Tibial nerve (tissue), 4 donors: ENCODE measurements at regions not wholly inside any gene's neighbourhood (a gene's known extent, or its start where the extent isn't known, plus 50 kb on each side); places are given as distances from the start of the nearest gene placed in this dataset.
"Not testable (repeated sequence)": the region's sequence is repeated elsewhere in the genome, so short reads cannot be mapped to it uniquely, and the experiment has no call there.

ENCODE experiments used
- DNase-seq, 2 donors: peaks; one replicate each; pipeline ENCODE4 v3.0.0-alpha.2; 2019; ENCODE audit warnings: low spot score in 2 of 2
- H3K27ac ChIP-seq, 4 donors: fragments of 200-600 bp; sonication (generic) in 3 of 4; one replicate each; pipeline ENCODE4 v1.5.1; 2017 to 2019; ENCODE audit warnings: mild to moderate bottlenecking in 1 of 4
- H3K27me3 ChIP-seq, 2 donors: fragments of 200-600 bp; sonication (generic) in 1 of 2; one replicate each; pipeline versions ENCODE4 v1.5.1 to v1.6.0; 2017 to 2019
- H3K36me3 ChIP-seq, 3 donors: fragments of 200-600 bp; sonication (generic); one replicate each; pipeline ENCODE4 v1.5.1; 2018 to 2019
- H3K4me1 ChIP-seq, 4 donors: fragments of 200-600 bp; sonication (generic) in 3 of 4; one replicate each; pipeline ENCODE4 v1.5.1; 2017 to 2019
- H3K4me3 ChIP-seq, 4 donors: fragments of 200-600 bp; sonication (generic) in 3 of 4; one replicate each; pipeline ENCODE4 v1.5.1; 2017 to 2019; ENCODE audit warnings: mild to moderate bottlenecking in 1 of 4, moderate library complexity in 1 of 4
- H3K9me3 ChIP-seq, 4 donors: fragments of 200-600 bp; sonication (generic) in 3 of 4; one replicate each; pipeline ENCODE4 v1.5.1; 2017 to 2019
- CTCF ChIP-seq, 5 experiments: fragments of 200-600 bp in 3 of 5; fragments of 450-650 bp in 2 of 5; sonication (generic) in 3 of 5; IDR thresholded peaks; one replicate each; pipeline ENCODE4 v1.5.1; 2016 to 2019; ENCODE audit warnings: antibody characterized with exemption in 5 of 5, mild to moderate bottlenecking in 3 of 5, moderate library complexity in 2 of 5
- EP300 ChIP-seq, 2 donors: sonication (generic); formaldehyde crosslinking; IDR thresholded peaks; one replicate each; pipeline ENCODE4 v1.6.1; 2017; ENCODE audit warnings: antibody characterized with exemption in 2 of 2, mild to moderate bottlenecking in 1 of 2
- POLR2A ChIP-seq, 2 donors: fragments of 450-650 bp; IDR thresholded peaks; one replicate each; pipeline ENCODE4 v1.6.1; 2017; ENCODE audit warnings: antibody characterized with exemption in 2 of 2, mild to moderate bottlenecking in 2 of 2, moderate library complexity in 2 of 2
- whole genome bisulfite sequencing, 2 donors: methylation state at CpG; one replicate each; pipeline ENCODE4 v1.1.5; 2018; 5-methylcytosine and 5-hydroxymethylcytosine counted together

- H3K27me3 ChIP-seq = no peaks in the 10 kb centered on the region
- no peak overlapping the region for H3K4me3 ChIP-seq
- TF ChIP-seq CTCF (IDR thresholded peaks at IDR 0.05) = no peak
- TF ChIP-seq POLR2A (IDR thresholded peaks at IDR 0.05) = no peak
- no peak for TF ChIP-seq EP300 (IDR thresholded peaks at IDR 0.05)
- H3K36me3 ChIP-seq = no peaks in the 10 kb centered on the region
- WGBS, 2 donors = 50 to 58% methylated on average over 1 of the region's 1 CpG
- H3K9me3 ChIP-seq = no peaks in the 10 kb centered on the region
- no peaks in the 10 kb centered on the region for H3K4me1 ChIP-seq
- no peak for DNase-seq
- H3K27ac ChIP-seq = no peak overlapping the region
These were observed 484.2 kb upstream of the SOX9 start for GRCh38 chr17:71636644-71637043.

GRCh38 chr17:71638668-71639067 lies 482.2 kb upstream of the SOX9 start:
- Histone ChIP-seq H3K27me3 (no peaks in the 10 kb centered on the region), H3K4me3 (no peak overlapping the region), H3K4me1 (no peaks in the 10 kb centered on the region), H3K9me3 (peaks cover 0 to 2% (median 0%) of the 10 kb centered on the region in 4 donors), H3K27ac (no peak overlapping the region), H3K36me3 (no peaks in the 10 kb centered on the region)
- 87 to 89% methylated on average over 4 of the region's 4 CpGs for WGBS, 2 donors
- TF ChIP-seq EP300 (IDR thresholded peaks at IDR 0.05) (no peak), CTCF (IDR thresholded peaks at IDR 0.05) (no peak), POLR2A (IDR thresholded peaks at IDR 0.05) (no peak)
- no peak for DNase-seq

GRCh38 chr17:71639865-71640264 lies 481.0 kb upstream of the SOX9 start:
- H3K27me3 ChIP-seq = no peaks in the 10 kb centered on the region
- H3K4me1 ChIP-seq = no peaks in the 10 kb centered on the region
- no peak overlapping the region for H3K27ac ChIP-seq
- no peak overlapping the region for H3K4me3 ChIP-seq
- peaks cover 0 to 10% (median 0%) of the 10 kb centered on the region in 4 donors for H3K9me3 ChIP-seq
- DNase-seq = no peak
- TF ChIP-seq CTCF (IDR thresholded peaks at IDR 0.05) = no peak
- H3K36me3 ChIP-seq = no peaks in the 10 kb centered on the region

GRCh38 chr17:71646890-71647289 lies 473.9 kb upstream of the SOX9 start:
- H3K9me3 ChIP-seq = peaks cover 0 to 30% (median 5%) of the 10 kb centered on the region in 4 donors
- H3K27me3 ChIP-seq, H3K4me1 ChIP-seq, H3K4me3 ChIP-seq, DNase-seq, H3K36me3 ChIP-seq, H3K27ac ChIP-seq: not testable (repeated sequence)
- WGBS, 2 donors = 82 to 88% methylated on average over 2 of the region's 2 CpGs

GRCh38 chr17:71648342-71648741 lies 472.5 kb upstream of the SOX9 start:
- WGBS, 2 donors = 96 to 97% methylated on average over 2 of the region's 2 CpGs
- H3K4me1 ChIP-seq, H3K27me3 ChIP-seq, DNase-seq, H3K4me3 ChIP-seq, H3K36me3 ChIP-seq, H3K27ac ChIP-seq: not testable (repeated sequence)
- peaks cover 0 to 30% (median 5%) of the 10 kb centered on the region in 4 donors for H3K9me3 ChIP-seq

- no peak for DNase-seq
- no peak overlapping the region for H3K4me3 ChIP-seq
- H3K36me3 ChIP-seq = no peaks in the 10 kb centered on the region
- peaks cover 0 to 20% (median 5%) of the 10 kb centered on the region in 4 donors for H3K9me3 ChIP-seq
- H3K27ac ChIP-seq = no peak overlapping the region
- no peaks in the 10 kb centered on the region for H3K27me3 ChIP-seq
- no peak for TF ChIP-seq EP300 (IDR thresholded peaks at IDR 0.05)
- no peak for TF ChIP-seq CTCF (IDR thresholded peaks at IDR 0.05)
- no peaks in the 10 kb centered on the region for H3K4me1 ChIP-seq
These were observed 470.9 kb upstream of the SOX9 start for GRCh38 chr17:71649941-71650350.
